HG03457 (cell line): ENCODE measurements at regions not wholly inside any gene's neighbourhood (a gene's known extent, or its start where the extent isn't known, plus 50 kb on each side); places are given as distances from the start of the nearest gene placed in this dataset.
A peak's percentile ranks its signal among the peaks of the same experiment; 100 is the strongest.

ENCODE experiments used
- ATAC-seq: cut with Tn5 transposase; IDR thresholded peaks from one replicate; pipeline ENCODE4 v1.9.1; 2021; ENCODE audit warnings: moderate number of reproducible peaks; ENCODE audit not compliant: unreplicated experiment

DNA sequence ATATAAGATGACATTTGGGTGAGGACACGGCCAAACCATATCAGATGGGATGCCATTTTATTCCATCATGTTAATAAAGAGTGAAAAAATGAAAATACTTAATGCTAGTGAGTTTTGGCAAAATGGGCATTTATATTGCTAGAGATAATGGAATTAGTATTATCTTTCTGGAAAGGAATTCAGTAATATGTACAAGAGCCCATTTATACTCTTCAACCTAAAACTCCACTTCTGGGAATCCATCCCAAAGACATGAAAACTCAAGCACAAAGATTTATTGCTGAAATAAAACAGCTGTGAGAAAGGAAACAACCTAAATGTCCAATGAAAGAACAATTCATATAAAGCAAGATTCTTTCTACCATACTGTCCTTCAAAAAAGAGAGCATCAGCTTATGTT is 96.0 kb upstream of the TMEM168 start:
- ATAC-seq = no peak

DNA sequence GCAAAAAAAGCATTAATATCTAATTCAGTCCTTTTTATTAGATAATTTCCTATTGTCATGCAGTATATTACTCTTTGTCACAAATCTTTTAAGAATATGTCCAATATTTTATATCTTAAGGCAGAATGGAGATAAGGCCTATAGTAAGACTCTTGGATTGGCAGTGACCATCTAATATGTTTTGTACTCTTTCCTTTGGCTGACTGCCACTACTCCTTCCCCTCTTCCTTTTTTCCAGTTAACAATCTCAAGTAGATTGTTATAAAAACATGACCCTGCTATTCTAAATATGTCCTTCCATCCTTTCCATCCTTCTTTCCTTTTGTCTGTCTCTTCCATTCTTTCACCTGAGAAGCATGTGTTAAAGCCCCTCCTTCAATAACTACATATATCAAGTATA is 92.8 kb upstream of the TMEM168 start:
- no peak for ATAC-seq

DNA sequence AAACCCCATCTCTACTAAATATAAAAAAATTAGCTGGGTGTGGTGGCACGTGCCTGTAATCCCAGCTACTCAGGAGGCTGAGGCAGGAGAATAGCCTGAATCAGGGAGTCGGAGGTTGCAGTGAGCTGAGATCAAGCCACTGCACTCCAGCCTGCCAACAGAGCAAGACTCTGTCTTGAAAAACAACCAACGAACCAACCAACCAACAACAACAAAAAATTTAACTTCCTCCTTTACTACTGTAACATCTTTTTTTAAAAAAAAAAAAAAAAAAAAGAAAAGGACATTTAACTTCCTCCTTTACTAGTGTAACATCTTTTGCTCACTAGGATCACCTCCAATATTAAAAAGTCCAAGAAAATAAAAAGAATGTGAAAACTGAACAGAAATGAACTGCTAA is 92.3 kb upstream of the TMEM168 start:
- no peak for ATAC-seq

DNA sequence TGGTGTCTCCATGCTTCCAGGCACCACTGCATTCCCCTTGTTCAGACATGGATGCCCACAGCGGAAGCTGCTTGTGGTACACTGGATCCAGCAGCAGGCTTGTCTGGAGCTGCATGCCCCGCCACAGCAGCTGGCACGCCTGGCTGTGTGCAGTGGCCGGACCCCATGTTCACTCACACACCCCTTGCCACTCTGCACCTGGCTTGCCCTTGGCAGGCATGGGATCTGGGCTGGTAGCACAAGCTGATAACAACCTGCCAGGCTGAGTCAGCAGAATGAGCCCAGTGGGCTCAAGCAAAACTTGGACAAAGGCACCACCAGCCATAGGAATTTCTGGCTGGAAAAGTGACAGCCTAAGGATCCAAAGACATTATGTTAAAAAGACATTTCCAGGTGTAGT is 91.8 kb upstream of the TMEM168 start:
- ATAC-seq = no peak

DNA sequence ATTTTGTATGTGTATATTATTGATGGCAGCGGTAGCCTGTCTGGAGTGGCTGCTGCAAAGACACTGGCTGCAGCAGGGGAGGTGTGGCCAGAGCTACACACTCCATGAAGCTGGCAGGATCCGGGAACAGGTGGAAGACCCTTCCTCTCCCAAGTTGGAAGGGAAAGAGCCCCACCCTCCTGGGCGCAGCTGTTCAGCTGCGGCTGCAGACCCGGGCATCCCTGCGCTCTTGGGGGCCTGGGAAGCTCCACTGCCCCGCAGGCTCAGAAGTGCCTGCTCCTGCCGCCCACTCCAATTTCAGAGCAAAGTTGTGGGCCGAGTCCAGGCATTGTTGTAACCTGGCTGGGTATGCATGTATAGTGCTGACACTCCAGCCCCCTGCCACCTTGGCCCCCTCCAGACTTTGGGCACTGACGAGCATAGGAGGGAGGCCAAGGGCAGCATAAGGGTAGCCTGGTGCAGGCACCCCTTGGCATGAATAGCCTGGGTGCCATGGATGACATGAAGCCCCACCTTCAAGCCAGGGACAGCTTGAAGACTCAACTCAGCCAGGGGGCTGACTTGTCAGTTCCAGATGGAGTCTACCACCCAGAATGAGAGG is 90.7 kb upstream of the TMEM168 start:
- no peak for ATAC-seq

DNA sequence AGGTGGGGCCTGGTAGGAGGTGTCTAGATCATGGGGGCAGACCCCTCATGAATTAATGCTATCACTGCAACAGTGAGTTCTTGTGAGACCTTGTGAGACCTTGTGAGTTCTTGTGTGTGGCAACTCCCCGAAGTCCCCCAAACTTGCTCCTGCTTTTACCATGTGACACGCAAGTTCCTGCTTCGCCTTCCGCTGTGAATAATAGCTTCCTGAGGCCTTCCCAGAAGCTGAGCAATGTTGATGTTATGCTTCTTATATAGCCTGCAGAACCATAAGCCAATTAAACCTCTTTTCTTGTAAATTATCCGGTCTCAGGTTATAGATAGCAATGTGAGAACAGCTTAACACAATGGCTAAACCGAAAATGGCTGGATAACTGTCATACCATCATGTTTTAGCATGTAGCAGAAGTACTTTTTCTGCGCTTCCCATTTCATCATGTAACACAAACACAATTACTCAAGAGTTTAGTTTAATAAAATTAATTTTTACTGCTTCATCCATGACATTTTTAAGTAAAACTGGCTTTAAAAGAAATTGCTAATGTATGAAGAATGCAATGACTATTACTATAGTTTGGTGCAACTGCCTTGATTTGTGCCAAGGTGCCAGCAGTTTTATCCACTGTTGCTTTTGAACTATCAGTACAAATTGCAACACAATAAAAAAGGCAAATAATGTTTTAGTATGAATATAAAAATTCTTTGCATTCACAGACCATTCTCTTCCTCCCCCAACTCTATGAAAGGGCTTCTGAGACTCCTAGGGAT is 87.7 kb upstream of the TMEM168 start:
- ATAC-seq = no peak

DNA sequence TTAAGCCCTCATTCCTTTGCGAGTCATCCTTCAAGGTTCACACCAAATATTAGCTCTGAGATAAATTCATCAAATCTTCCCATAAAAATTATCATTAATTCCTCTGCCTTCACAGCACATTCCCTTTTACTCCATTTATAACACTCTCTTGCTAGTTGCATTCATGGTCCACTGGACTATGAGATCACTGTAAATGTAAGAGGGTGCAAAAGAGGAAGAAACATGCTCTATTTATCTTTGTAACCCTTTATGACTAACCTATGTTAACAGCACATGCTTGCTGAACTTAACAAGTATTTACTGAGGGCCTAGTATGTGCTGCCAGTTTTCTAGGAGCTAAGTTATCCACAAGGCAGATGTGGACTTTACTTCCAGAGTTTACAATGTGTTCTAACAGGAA is 86.7 kb upstream of the TMEM168 start:
- ATAC-seq = no peak

DNA sequence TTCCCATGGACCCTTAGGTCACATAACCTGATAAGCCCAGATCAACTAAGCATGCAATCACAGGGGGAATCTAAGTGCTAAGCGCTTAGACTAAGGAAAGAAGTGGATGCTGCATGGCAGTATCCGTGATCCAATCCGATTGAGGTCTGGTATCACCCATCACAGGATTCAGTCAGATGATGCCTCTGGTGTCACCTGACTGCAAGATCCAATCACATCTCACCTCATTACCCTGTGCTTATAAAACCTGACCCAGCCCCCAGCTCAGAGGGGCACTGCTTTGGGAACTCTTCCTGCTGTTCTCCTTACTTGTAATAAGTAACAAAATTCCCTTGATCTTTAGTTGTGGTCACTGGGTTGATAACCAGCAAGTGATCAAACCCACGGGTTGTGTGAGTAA is 84.7 kb upstream of the TMEM168 start:
- ATAC-seq = no peak

DNA sequence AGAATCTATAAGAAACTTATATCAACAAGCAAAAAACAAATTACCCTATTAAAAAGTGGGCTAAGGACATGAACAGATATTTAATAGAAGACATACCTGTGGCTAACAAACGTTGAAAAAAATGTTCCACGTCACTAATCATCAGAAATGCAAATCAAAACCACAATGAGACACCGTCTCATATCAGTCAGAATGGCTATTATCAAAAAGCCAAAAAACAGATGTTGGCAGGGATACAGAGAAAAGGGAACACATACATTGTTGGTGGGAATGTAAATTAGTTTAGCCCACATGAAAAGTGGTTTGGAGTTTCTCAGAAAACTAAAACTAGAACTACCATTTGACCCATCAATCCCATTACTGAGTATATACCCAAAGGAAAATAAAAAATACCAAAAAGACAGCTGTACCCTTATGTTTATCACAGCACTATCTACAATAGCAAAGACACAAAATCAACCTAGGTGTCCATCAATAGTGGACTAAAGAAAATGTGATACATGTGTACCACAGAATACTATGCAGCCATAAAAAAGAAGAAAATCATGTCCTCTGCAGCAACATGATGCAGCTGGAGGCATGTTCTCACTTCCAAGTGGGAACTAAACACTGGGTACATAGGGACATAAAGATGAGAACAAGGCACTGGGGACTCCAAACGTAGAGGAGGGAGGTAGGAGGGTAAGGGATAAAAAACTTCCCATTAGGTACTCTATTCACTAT is 83.8 kb upstream of the TMEM168 start:
- no peak for ATAC-seq

DNA sequence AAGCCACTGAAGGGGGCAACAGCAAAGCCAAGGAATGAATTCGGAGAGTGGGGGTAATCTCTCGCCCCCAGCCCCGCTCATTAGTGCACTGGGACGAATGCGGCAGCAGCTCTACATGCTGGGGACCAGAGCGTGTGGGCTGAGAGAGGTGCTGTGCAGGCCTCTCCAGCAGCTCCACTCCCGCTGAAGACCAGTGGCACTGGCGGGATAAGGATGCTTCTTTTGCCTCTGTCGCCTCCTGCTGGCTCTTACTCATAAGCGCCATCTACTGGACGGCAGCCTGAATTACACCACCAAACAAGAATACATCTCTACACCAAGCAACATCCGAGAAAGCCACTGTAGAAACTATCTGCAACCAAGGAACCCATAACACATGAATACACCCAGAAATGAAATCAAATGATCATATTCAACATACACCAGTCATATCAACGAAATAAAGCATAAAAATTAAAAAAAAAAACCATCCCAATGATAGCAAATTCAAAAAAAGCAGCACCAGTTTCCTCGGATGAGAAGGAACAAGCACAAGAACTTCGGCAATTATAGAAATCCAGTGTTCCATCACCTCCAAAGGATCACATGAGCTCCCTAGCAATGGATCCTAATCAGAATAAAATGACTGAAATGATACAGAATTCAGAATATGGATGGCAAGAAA is 79.0 kb upstream of the TMEM168 start:
- no peak for ATAC-seq

DNA sequence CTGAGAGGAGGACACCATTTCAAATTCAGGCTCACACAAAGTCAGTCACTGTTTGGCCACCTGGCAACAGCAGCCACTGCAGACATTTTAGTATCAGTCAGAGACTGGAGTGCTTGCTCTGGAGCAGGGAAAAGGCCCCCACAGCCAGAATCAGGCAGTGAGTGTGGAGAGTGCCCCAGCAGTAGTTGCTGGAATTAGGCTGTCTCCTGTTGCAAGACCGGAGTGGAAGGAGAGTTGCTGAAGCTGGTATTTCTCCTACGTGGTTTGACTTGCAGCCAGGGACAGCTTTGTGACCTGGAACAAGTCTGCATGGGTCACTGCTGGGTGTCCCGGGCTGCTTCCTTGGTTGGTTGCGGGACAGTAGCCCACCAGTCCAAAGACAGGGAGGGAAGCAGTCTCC is 78.4 kb upstream of the TMEM168 start:
- no peak for ATAC-seq

DNA sequence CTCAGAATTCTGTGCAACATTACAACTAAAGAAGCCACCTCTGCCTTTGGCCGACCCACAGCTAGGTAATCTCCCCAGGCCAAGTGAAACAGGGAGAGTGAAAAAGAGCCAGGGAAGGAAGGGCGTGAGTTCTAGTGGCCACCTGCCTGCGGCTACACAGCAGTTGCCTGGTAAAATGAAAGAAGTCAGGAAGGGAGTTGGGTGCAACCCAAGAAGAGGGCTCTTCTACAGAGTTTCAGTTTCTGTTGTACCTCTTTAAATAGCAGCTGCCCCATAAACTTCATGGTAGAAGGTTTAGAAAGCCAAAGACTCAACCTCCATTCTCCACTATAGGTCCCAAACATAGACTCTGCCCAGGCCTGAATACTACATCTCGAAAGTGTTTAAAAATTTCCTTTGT is 76.2 kb upstream of the TMEM168 start:
- ATAC-seq = peak; percentile 100

DNA sequence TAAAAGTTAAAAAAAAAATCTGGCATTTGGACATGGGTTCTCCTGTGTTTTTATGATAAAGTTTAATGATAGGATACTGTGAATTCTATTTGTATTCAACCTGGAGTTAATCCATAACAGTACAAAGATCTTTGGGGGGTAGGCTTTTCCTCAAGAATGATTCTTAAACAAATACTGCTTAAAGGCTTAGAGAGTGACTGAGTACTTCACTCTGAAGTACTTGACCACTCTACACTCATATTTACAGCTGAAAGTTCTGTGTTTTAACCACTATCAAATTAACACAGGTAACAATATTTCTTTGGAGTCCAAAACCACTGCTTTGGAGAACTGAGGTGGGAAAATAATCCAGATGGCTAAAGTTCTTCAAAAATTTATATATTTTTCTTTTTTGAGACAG is 74.2 kb upstream of the TMEM168 start:
- no peak for ATAC-seq

DNA sequence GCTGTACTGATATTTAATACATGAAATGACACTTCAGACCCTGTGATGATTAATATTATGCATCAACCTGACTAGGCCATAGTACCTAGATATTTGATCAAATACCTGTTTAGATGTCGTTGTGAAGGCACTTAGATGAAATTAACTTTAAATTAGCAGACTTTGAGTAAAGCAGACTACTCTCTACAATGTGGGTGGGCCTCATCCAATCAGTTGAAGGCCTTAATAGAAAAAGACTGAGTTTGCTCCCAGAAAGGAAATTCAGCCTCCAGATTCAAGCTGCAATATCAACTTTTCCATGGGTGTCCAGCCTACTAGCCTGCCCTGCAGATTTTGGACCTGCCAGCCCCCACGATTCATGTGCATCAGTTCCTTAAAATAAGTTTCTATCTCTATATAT is 68.6 kb upstream of the TMEM168 start:
- no peak for ATAC-seq

DNA sequence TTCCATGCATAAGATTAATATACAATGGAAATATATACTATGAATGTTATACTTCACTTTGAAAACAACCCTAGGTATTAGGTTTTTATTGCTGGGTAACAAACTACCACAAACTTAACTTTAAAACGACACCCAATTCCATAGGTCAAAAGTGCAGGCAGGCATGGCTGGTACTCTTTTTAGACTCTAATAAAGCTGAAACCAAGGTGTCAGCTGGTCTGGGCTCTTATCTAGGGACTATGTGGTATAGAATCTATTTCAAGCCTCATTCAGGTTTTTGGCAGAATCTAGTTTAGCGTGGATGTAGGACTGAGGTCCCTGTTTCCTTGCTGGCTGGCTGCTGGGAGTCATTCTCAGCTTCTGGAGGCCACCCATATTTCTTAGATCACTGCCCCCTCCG is 65.0 kb upstream of the TMEM168 start:
- no peak for ATAC-seq

DNA sequence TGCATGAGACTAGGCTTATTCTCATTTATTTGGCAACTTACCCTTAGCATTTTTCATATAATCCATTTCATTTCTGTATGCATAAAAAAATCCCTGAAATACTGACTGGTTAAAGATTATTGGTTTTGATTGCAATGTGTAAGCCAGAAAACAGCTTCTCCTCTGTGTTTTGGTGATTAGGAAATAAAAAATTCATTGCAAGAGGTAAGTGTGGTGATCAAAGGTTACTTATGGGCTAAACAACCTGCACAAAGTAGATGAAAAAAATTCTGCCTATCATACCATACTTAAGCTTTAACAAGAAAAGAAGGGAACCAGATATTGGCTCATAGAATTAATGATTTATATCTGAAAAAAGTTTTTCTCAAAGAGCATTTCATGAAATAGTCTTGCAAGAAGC is 64.0 kb upstream of the TMEM168 start:
- ATAC-seq = no peak

DNA sequence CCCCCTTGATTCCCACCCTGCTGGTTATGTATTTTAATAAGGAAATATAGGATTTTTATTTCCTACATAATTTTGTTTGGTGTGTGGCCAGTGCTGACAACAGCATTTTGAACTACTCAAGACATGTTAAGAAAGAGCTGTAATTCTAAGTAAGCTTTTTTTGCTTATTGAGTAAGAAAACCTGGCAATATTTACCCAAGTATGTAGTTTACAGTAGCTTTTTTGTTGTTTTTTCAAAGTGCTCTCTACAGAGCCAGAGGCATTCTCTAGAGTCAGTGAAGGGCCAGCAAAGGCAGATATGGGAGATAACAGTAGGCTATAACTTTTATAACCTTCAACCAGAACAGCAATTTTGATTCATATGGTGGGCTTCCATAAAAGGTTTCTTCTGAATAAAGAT is 63.2 kb upstream of the TMEM168 start:
- no peak for ATAC-seq

DNA sequence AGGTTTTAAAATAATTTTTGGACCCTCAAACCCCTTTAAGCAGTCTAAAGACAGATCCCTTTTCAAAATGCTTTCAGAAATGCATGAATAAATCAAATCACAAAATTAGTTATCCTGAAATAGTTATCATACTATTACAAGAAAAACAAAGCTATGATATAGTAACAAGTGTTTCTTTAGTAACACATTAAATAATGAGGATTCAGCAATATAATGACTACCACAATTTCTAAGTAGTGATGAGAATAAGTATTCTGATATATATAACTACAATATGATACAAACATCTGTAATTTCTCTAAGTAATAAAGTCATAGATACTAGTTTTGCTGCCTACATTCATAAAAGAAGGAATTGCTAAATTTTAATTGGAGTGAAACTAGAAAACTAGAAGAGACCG is 53.0 kb upstream of the TMEM168 start:
- ATAC-seq = no peak
